ENCODE measurements at regions not wholly inside any gene's neighbourhood (a gene's known extent, or its start where the extent isn't known, plus 50 kb on each side); places are given as distances from the start of the nearest gene placed in this dataset.

GRCh38 chr14:97873291-97873690, 1076.1 kb downstream of the VRK1 start:
- no peak for DNase-seq (ENCODE audit: low spot score)

DNA sequence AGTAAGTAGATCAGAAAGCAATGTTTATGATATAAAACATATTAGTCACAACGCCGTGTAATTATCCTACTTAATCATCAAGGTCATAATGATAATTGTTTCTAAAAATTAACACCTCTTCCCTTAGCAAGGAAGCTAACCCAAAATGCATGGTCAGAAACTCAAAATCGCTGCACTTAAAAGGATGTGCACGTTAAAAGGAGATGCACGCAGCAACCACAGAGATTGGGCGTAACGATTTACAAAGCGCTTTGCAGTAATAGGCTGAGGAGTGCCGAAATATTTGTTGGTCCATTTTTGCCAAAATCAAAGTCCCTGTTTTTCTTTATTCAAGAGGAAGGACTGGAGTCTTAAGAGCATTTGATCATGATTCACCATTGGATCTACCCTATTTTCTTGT, 1077.2 kb downstream of the VRK1 start:
- no peak for DNase-seq (ENCODE audit: low spot score)

DNA sequence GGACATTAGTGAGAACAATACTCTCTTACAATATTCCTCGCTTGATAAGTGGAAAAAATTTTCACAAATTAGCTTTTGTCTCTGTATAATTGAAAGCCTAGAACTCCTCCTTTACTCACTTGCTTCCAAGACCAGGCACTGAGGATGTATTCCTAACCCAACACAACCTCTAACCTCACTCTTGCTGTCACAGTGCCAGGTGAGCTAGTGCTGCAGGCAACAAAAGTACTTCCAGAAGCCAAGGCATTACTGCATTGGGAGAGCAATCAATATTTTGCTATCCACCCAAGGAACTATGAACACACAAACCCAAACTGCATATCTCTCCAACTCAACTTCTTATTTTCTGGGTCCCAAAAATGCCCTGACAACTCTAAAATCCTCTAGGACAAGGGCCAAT, 1081.0 kb downstream of the VRK1 start:
- DNase-seq (ENCODE audit: low spot score), result no peak

DNA sequence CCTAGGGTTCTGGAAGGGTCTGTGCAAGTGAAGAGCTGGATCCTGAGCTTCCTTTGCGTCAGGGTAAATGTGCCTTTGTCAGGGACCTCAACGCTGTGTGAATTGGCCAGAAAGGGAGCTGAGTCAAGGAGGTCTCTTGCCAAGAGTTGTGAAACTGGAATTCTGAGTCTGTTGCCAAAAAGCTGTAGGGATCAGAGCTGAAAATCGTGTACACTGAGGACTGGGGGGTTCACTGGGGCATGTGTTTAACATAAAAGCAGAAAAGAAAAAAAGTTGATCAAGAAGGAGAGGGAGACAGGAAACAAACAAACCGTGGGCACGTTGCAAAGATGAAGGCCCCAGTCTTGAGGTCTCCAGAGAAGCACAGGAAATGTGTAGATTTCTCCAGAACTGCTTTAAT, 1081.5 kb downstream of the VRK1 start:
- DNase-seq (ENCODE audit: low spot score), result no peak

DNA sequence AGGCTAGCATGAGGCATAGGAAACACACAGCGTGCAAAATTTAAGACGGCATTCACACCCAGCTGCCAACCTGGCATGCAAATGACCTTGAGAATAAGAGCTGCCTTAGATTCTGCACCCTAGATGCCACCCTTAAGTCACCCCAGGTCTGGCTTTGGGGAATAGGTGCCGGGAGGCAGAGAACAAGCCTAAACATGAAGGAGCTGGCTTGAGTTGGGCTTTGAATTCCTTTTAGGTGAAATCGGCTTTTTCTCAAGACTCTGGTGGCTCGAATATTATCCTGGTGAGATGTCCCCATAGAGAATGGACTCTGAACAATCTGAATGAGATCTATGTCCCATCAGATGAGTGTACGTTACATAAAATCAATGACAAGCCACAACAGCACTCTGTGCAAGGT, 1090.5 kb downstream of the VRK1 start:
- DNase-seq (ENCODE audit: low spot score), result no peak

- no peak for DNase-seq (ENCODE audit: low spot score)
Measured at GRCh38 chr14:97888331-97888730, 1091.1 kb downstream of the VRK1 start.

DNA sequence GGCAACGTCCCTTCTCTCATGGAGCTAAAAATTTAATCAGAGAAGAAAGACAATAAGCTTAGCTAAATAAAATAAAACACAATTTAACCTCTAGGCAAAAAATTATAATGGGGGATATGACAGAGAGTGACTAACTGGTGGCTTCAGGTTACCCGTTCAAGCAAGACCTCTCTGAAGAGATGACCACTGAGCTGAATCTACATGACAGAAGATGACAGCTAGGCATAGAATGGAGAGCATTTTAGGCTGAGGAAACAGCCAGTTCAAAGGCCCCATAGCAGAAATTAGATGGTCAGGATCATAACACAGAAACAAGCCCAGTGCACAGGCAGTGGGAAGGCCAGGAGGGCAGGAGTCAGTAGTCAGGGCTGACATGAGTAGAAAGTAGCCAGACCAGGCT, 1094.3 kb downstream of the VRK1 start:
- DNase-seq (ENCODE audit: low spot score), result no peak

DNA sequence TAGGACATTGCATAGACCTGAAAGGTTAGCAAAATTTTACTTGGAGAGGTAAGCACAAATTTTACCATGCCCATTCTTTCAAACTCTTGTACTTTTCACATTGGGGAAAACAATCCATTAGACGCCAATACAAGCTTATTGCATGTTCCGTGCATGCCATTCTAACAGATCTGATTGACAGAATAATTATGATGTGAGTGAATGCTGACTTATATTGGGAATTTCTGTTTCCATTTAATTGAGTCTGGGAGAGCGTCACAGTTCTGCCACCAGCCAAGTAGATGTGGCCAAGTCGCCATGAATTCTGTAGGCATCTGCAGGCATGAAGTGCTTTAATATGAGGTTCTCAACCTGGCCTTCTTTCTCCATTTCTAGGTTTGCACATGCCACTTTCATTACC, 1097.4 kb downstream of the VRK1 start:
- no peak for DNase-seq (ENCODE audit: low spot score)

- DNase-seq (ENCODE audit: low spot score), result no peak
Measured at GRCh38 chr14:97900196-97900854, 1103.1 kb downstream of the VRK1 start.

DNA sequence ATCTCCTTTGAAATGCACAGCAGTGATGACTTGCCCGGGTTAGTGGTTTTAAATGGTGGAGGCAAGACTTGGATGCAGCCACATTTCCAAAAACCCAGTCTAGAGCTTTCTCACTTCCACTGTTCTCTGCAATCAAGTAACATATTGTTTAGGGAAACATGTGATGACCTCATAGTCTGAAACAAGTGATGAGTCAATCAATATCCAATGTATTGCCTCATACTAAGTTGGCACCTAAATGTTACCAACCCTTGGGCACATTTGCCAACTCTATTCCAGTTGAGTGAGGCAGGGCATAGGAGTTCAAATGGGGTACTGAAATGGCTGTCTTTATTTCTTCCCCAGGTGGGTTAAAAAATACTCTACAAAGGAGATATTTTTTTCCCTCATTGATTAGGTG, 1105.4 kb downstream of the VRK1 start:
- no peak for DNase-seq (ENCODE audit: low spot score)

DNA sequence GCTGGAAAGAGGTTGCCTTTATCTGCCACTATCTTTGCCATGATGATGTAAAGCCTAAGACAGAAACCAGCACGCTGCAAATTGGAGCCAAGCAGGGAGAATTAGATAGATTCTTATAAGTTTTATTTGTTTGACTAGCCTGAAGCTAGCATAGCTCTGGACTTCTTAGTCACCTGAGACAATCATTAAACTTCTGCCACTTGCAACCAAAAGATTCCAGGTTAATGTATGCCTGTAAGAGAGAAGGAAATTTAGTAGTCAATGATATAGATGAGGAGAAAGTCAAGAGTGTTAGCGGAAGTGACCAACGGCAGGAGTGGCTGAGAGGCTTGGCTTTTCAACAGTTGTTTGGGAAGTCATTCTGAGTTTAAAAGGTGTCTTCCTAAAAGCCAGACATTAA, 1106.6 kb downstream of the VRK1 start:
- DNase-seq (ENCODE audit: low spot score), result no peak

GRCh38 chr14:97912217-97912616, 1115.0 kb downstream of the VRK1 start:
- no peak for DNase-seq (ENCODE audit: low spot score)

- DNase-seq (ENCODE audit: low spot score), result no peak
Measured at GRCh38 chr14:97916100-97916499, 1118.9 kb downstream of the VRK1 start.

DNA sequence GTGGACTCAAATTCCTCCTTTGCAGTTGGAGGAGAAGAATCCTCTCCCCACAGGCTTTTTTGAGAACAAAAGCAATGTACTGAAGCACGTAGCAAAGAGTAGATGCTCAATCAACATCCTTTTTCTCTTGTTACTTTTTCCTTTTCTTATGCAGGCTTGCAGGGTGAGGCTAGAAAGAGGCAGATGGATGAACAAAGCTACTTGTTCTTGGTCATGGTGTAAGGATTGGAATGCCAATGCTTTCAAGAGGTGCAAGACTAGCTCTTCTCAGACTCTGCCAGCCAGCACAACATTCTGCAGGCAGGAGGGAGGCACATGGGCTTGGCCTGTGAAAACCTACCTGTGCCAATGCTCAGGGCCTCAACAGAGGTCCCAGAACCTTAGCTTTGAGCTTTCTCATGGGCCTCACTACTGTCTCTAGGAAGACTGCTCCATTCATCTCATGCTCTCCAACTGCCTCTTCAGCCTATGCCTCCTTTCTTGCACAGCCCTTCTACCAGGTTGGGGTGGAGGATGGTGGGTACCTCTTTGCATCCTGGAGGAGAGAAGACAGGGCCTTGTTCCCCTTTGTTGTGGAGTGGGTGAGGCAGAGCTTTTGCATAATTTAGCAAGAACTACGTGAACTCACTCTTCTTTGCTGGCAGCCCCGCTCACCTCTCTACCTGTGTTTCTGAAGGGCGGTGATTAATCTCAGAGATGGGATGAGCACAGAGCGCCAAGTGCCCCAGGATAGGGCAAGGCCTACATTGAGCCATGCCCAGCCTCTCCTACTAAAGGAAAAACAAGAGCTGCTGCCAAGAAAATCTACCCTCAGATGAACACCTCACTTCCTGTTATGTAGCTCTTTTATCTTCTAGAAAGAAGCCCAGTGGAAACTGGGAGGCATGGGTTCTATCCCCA, 1119.7 kb downstream of the VRK1 start:
- no peak for DNase-seq (ENCODE audit: low spot score)

DNA sequence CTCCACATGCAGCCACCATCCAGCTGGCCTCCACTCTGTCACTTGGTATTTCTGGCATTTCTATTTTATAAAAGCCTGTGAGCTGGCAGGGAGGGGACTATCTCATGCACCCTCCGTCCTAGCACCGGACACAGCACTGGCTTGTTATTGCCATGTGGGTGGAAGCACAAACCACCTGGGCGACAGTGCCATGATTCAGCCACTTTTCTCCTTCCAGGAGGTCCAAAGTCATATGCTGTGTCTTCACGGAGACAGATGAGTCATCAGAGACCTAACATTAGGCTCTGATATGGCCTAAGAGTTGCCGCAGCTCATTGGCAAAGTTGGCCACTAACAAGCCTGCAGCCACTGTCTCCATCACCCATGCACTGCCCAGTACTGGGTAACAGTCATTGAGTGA, 1123.0 kb downstream of the VRK1 start:
- no peak for DNase-seq (ENCODE audit: low spot score)

- DNase-seq (ENCODE audit: low spot score), result no peak
Measured at GRCh38 chr14:97921296-97921695, 1124.1 kb downstream of the VRK1 start.

- DNase-seq (ENCODE audit: low spot score), result no peak
Measured at GRCh38 chr14:97924922-97925613, 1127.9 kb downstream of the VRK1 start.

DNA sequence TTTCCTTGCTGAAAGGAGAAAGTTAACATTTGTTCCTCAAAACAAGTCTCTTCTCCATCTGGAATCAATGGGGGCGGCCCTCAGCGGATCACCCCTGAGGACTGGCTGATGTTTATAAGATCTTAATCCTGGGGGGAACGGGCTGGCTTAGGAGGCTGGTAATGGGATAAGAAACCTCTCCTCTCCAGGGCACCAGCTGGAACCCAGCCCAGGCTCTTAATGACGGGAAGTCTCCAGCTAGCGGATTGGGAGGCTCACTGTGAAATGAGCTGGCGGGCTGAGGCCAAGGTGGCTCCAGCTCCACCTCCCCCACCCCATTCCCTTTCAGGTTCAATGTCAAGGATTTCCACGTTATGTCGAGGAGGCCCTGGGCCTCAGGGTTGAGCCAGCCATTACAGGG, 1133.0 kb downstream of the VRK1 start:
- DNase-seq (ENCODE audit: low spot score), result no peak

DNA sequence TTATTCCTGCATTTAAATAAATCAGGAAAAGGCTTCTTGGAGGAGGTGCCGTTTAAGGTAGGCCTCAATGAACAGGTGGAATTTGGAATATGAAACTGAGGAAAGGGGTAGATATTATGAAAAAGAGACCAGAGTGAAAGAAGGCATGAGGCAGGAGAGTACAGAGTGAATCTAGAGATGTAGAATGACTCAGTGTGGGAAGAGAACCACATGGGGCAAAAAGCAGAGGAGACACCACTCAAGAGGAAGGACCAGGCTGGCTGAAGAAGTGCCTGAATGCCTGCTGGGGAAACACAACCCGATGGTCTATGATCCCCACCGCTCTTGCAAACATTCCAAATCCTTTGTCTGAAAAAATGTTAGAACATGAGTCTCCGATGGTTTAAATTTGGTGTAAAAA, 1134.1 kb downstream of the VRK1 start:
- no peak for DNase-seq (ENCODE audit: low spot score)

DNA sequence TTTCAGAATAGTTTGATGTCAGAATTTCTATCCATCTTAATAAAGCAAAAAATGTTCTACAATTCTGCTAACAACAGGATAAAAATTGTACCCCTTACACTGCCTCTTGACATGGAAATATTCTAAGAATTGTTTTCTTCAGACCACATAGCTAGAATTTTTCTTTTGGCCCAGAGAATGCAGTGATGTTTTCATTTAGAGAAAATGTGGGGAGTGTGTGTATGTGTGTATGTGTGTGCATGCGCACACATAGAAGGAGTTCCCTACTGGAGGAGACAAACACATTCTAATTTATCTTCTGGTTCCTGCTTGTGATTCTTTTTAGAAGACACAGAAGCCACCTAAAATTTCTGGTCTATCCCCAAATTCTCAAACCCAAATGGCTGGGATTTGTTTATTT, 1145.7 kb downstream of the VRK1 start:
- DNase-seq (ENCODE audit: low spot score), result no peak

DNA sequence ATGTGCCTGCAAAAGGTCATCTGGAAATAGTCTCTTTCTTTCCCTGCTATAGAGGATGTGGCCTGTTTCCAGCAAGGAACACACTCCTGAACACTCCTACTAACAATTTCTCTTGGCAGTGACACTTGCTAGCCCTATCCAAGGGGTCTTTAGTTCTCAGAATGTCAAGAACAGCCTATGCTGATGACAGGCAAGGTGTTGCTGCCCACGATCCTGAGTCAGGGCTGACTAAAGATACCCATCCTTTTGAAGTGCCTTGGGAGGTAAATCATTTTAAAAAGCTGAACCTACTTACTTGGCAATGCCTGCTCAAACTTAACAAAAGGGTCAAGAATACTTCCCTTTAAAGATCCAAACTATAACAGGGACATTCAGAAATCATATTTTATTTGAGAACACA, 1146.4 kb downstream of the VRK1 start:
- no peak for DNase-seq (ENCODE audit: low spot score)

GRCh38 chr14:97944380-97944779, 1147.2 kb downstream of the VRK1 start:
- DNase-seq (ENCODE audit: low spot score), result peak; percentile 45

- DNase-seq (ENCODE audit: low spot score), result no peak
Measured at GRCh38 chr14:97945631-97946030, 1148.4 kb downstream of the VRK1 start.
